HEK293 (cell line): ENCODE measurements at regions not wholly inside any gene's neighbourhood (a gene's known extent, or its start where the extent isn't known, plus 50 kb on each side); places are given as distances from the start of the nearest gene placed in this dataset.

Experiments
- ATF2 ChIP-seq: fragments of 450-650 bp; formaldehyde crosslinking; IDR thresholded peaks from 2 replicates; pipeline ENCODE4 v1.5.1; 2016; ENCODE audit warnings: missing biosample characterization, missing genetic modification characterization, low read depth
- BCL11B ChIP-seq: fragments of 450-650 bp; formaldehyde crosslinking; IDR thresholded peaks from 2 replicates; pipeline ENCODE4 v1.5.1; 2016; ENCODE audit warnings: low read depth, missing biosample characterization, missing genetic modification characterization
- CTCF ChIP-seq: fragments of 450-650 bp; formaldehyde crosslinking; IDR thresholded peaks from 2 replicates; pipeline ENCODE4 v1.5.1; 2016; ENCODE audit warnings: missing biosample characterization, missing genetic modification characterization

GRCh38 chr2:149819356-149819957 lies 231.9 kb upstream of the MMADHC start:
- no peak for TF ChIP-seq CTCF
- no peak for TF ChIP-seq BCL11B
- TF ChIP-seq ATF2 (tag by site-specific recombination) = no peak
